ENCODE measurements at regions not wholly inside any gene's neighbourhood (a gene's known extent, or its start where the extent isn't known, plus 50 kb on each side); places are given as distances from the start of the nearest gene placed in this dataset.
"Not testable (repeated sequence)": the region's sequence is repeated elsewhere in the genome, so short reads cannot be mapped to it uniquely, and the experiment has no call there.

- no peaks in the 10 kb centered on the region for H3K9me3 ChIP-seq
- no peak overlapping the region for H3K4me3 ChIP-seq
- no peak for DNase-seq
- H3K27ac ChIP-seq, result no peak overlapping the region
- intact Hi-C loops (cut with DNase I), result no loop called here
- WGBS, 3 donors, result 81 to 95% (median 90%) methylated on average over 1 of the region's 1 CpG
- ATAC-seq, result no peak
- no peaks in the 10 kb centered on the region for H3K4me1 ChIP-seq
- TF ChIP-seq, protein P1, sequence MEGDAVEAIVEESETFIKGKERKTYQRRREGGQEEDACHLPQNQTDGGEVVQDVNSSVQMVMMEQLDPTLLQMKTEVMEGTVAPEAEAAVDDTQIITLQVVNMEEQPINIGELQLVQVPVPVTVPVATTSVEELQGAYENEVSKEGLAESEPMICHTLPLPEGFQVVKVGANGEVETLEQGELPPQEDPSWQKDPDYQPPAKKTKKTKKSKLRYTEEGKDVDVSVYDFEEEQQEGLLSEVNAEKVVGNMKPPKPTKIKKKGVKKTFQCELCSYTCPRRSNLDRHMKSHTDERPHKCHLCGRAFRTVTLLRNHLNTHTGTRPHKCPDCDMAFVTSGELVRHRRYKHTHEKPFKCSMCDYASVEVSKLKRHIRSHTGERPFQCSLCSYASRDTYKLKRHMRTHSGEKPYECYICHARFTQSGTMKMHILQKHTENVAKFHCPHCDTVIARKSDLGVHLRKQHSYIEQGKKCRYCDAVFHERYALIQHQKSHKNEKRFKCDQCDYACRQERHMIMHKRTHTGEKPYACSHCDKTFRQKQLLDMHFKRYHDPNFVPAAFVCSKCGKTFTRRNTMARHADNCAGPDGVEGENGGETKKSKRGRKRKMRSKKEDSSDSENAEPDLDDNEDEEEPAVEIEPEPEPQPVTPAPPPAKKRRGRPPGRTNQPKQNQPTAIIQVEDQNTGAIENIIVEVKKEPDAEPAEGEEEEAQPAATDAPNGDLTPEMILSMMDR (IDR thresholded peaks at IDR 0.05), result no peak
- peaks cover 0 to 1% (median 0%) of the 10 kb centered on the region in 3 donors for H3K27me3 ChIP-seq (ENCODE audit: insufficient read depth in 3 of 3, low read length in 2 of 3)
- H3K36me3 ChIP-seq (ENCODE audit: insufficient read depth in 1 of 2, low read depth in 1 of 2), result no peaks in the 10 kb centered on the region
Measured at GRCh38 chr6:133806382-133807140, 82.4 kb upstream of the TCF21 start.

GRCh38 chr6:133807501-133807900 is 81.4 kb upstream of the TCF21 start:
- no peaks in the 10 kb centered on the region for H3K9me3 ChIP-seq
- no peaks in the 10 kb centered on the region for H3K36me3 ChIP-seq (ENCODE audit: insufficient read depth in 1 of 2, low read depth in 1 of 2)
- no peak for DNase-seq
- H3K27me3 ChIP-seq (ENCODE audit: insufficient read depth in 3 of 3, low read length in 2 of 3), result peaks cover 0 to 1% (median 0%) of the 10 kb centered on the region in 3 donors
- intact Hi-C loops (cut with DNase I), result no loop called here
- H3K27ac ChIP-seq, result no peak overlapping the region
- TF ChIP-seq, protein P1 (IDR thresholded peaks at IDR 0.05), result no peak
- H3K4me1 ChIP-seq, result no peaks in the 10 kb centered on the region
- no peak overlapping the region for H3K4me3 ChIP-seq
- 46 to 55% (median 53%) methylated on average over 1 of the region's 1 CpG for WGBS, 3 donors
- ATAC-seq, result no peak

- Histone ChIP-seq H3K9me3 (no peaks in the 10 kb centered on the region), H3K4me3 (no peak overlapping the region), H3K36me3 (ENCODE audit: insufficient read depth in 1 of 2, low read depth in 1 of 2) (no peaks in the 10 kb centered on the region), H3K27me3 (ENCODE audit: insufficient read depth in 3 of 3, low read length in 2 of 3) (peaks cover 0 to 1% (median 0%) of the 10 kb centered on the region in 3 donors), H3K27ac (no peak overlapping the region), H3K4me1 (no peaks in the 10 kb centered on the region)
- no peak for ATAC-seq
- DNase-seq, result no peak
- 84 to 89% (median 86%) methylated on average over 1 of the region's 1 CpG for WGBS, 3 donors
- intact Hi-C loops (cut with DNase I), result no loop called here
- TF ChIP-seq, protein P1 (IDR thresholded peaks at IDR 0.05), result no peak
Measured at GRCh38 chr6:133809406-133809805, 79.5 kb upstream of the TCF21 start.

GRCh38 chr6:133811557-133811956 is 77.4 kb upstream of the TCF21 start:
- intact Hi-C loops (cut with DNase I), result no loop called here
- H3K4me1 ChIP-seq, result no peaks in the 10 kb centered on the region
- H3K9me3 ChIP-seq, result no peaks in the 10 kb centered on the region
- H3K36me3 ChIP-seq (ENCODE audit: insufficient read depth in 1 of 2, low read depth in 1 of 2), result no peaks in the 10 kb centered on the region
- no peak overlapping the region for H3K27ac ChIP-seq
- no peak for ATAC-seq
- peaks cover 0 to 1% (median 0%) of the 10 kb centered on the region in 3 donors for H3K27me3 ChIP-seq (ENCODE audit: insufficient read depth in 3 of 3, low read length in 2 of 3)
- no peak for DNase-seq
- H3K4me3 ChIP-seq, result no peak overlapping the region
- 93 to 98% (median 96%) methylated on average over 3 of the region's 3 CpGs for WGBS, 3 donors
- TF ChIP-seq, protein P1 (IDR thresholded peaks at IDR 0.05), result no peak

- WGBS, 3 donors, result 85 to 88% (median 88%) methylated on average over 2 of the region's 2 CpGs
- intact Hi-C loops (cut with DNase I); ATAC-seq: not testable (repeated sequence)
Measured at GRCh38 chr6:133812446-133812845, 76.5 kb upstream of the TCF21 start.

More at GRCh38 chr6:133812446-133812845, 76.5 kb upstream of the TCF21 start:
- H3K9me3 ChIP-seq; H3K27ac ChIP-seq; H3K4me3 ChIP-seq; H3K36me3 ChIP-seq (ENCODE audit: insufficient read depth in 1 of 2, low read depth in 1 of 2); H3K27me3 ChIP-seq (ENCODE audit: insufficient read depth in 3 of 3, low read length in 2 of 3); H3K4me1 ChIP-seq; DNase-seq: not testable (repeated sequence)

Data from psoas muscle (tissue), 7 donors.